ENCODE measurements at regions not wholly inside any gene's neighbourhood (a gene's known extent, or its start where the extent isn't known, plus 50 kb on each side); places are given as distances from the start of the nearest gene placed in this dataset.

DNA sequence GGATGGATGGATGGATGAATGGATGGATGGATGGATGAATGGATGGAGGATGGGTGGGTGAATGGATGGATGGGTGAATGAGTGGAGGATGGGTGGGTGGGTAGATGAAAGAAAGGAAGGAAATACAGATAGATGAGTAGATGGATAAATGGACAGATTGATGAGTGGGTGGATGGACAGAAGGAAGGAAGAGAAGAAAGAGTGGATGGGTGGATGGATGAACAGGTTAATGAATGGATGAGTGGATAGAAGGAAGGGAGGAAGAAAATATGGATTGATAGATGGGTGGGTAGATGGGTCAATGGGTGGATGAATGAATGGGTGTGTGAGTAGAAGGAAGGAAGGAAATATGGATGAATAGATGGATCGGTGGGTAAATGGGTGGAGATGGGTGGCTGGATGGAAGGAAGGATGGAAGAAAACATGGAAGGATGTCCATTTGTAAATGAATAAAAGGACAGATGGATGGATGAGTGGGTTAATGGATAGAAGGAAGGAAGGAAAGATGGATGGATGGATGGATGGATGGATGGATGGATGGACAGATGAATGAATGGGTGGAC lies 97.3 kb upstream of the TNRC6C start:
- TF ChIP-seq POLR2AphosphoS5 (IDR thresholded peaks at IDR 0.05) (no peak), POLR2A (IDR thresholded peaks at IDR 0.05) (no peak), EP300 (IDR thresholded peaks at IDR 0.05; ENCODE audit: low read depth) (no peak)
- TF ChIP-seq, protein P1, sequence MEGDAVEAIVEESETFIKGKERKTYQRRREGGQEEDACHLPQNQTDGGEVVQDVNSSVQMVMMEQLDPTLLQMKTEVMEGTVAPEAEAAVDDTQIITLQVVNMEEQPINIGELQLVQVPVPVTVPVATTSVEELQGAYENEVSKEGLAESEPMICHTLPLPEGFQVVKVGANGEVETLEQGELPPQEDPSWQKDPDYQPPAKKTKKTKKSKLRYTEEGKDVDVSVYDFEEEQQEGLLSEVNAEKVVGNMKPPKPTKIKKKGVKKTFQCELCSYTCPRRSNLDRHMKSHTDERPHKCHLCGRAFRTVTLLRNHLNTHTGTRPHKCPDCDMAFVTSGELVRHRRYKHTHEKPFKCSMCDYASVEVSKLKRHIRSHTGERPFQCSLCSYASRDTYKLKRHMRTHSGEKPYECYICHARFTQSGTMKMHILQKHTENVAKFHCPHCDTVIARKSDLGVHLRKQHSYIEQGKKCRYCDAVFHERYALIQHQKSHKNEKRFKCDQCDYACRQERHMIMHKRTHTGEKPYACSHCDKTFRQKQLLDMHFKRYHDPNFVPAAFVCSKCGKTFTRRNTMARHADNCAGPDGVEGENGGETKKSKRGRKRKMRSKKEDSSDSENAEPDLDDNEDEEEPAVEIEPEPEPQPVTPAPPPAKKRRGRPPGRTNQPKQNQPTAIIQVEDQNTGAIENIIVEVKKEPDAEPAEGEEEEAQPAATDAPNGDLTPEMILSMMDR (IDR thresholded peaks at IDR 0.05), result no peak

Measured in transverse colon (tissue), 4 donors.